ENCODE measurements at regions not wholly inside any gene's neighbourhood (a gene's known extent, or its start where the extent isn't known, plus 50 kb on each side); places are given as distances from the start of the nearest gene placed in this dataset.
A peak's percentile ranks its signal among the peaks of the same experiment; 100 is the strongest.

GRCh38 chr12:46661110-46661845 is 164.5 kb downstream of the SLC38A4 start:
- TF ChIP-seq CTCF (optimal IDR thresholded peaks at IDR 0.05 in 1 of 3, IDR thresholded peaks at IDR 0.05 in 1 of 3, conservative IDR thresholded peaks at IDR 0.05 in 1 of 3; ENCODE audit: extremely low read depth in 1 of 3, insufficient read depth in 2 of 3, low read length in 3 of 3), result peak; percentile 50 to 66 (median 65)
- TF ChIP-seq EZH2 (IDR thresholded peaks at IDR 0.05; ENCODE audit: low read length), result no peak

All from keratinocyte (primary cell).